MCF 10A (cell line): ENCODE measurements at regions not wholly inside any gene's neighbourhood (a gene's known extent, or its start where the extent isn't known, plus 50 kb on each side); places are given as distances from the start of the nearest gene placed in this dataset.
A peak's percentile ranks its signal among the peaks of the same experiment; 100 is the strongest.

Experiments
- BruUV-seq: library from RNA; stranded (reverse); fragments of 400-500 nt; replicated peaks from 2 replicates; lab custom pipeline; 2021; lab: Mats Ljungman, UMichigan
- CTCF ChIA-PET: fragments of 300-600 bp; sonication (Branson Sonifier 250); formaldehyde crosslinking; extraction: SDS; loops from one replicate; lab custom pipeline; 2021; ENCODE audit warnings: antibody characterized with exemption, inconsistent platforms; lab: Yijun Ruan, JAX
- POLR2A ChIA-PET: fragments of 300-600, 350-650 bp; sonication (Branson Sonifier 250); formaldehyde crosslinking; extraction: SDS; loops from one replicate; lab custom pipeline; 2020; ENCODE audit warnings: antibody characterized with exemption, inconsistent platforms; lab: Yijun Ruan, JAX
- DNase-seq: peaks from one replicate; pipeline ENCODE4 v3.0.0-alpha.2; 2018; ENCODE audit not compliant: unreplicated experiment
- H3K27ac Mint-ChIP-seq: one replicate; pipeline ENCODE4 v1.8.0; 2022; ENCODE audit warnings: mild to moderate bottlenecking, low read depth, mixed read lengths; ENCODE audit not compliant: unreplicated experiment
- H3K27me3 Mint-ChIP-seq: one replicate; pipeline ENCODE4 v1.8.0; 2022; ENCODE audit warnings: mixed read lengths; ENCODE audit not compliant: insufficient read depth, unreplicated experiment
- H3K36me3 Mint-ChIP-seq: one replicate; pipeline ENCODE4 v1.8.0; 2022; ENCODE audit warnings: mild to moderate bottlenecking, moderate library complexity, mixed read lengths; ENCODE audit not compliant: insufficient read depth, unreplicated experiment
- H3K4me1 Mint-ChIP-seq: one replicate; pipeline ENCODE4 v1.8.0; 2022; ENCODE audit warnings: mixed read lengths; ENCODE audit not compliant: insufficient read depth, unreplicated experiment
- H3K4me3 Mint-ChIP-seq: one replicate; pipeline ENCODE4 v1.8.0; 2022; ENCODE audit warnings: mild to moderate bottlenecking, moderate library complexity, mixed read lengths; ENCODE audit not compliant: unreplicated experiment
- H3K9me3 Mint-ChIP-seq: one replicate; pipeline ENCODE4 v1.8.0; 2022; ENCODE audit warnings: mixed read lengths; ENCODE audit not compliant: unreplicated experiment
- intact Hi-C: fragments of 100-400 bp; cut with micrococcal nuclease; formaldehyde crosslinking; loops from 2 replicates; pipeline ENCODE4 v1.14.1; 2022
- TF ChIP-seq, protein P1 (sequence below): fragments of 200-600 bp; IDR thresholded peaks from one replicate; pipeline ENCODE4 v1.8.0; 2022; ENCODE audit warnings: antibody characterized with exemption, mild to moderate bottlenecking; ENCODE audit not compliant: unreplicated experiment

GRCh38 chr12:107369679-107370078, 276.3 kb upstream of the CRY1 start:
- BruUV-seq: no TSS peak
- Mint-ChIP-seq H3K36me3 (peaks cover 6% of the 10 kb centered on the region), H3K9me3 (no peaks in the 10 kb centered on the region), H3K27me3 (no peaks in the 10 kb centered on the region), H3K4me3 (no peak overlapping the region), H3K4me1 (peaks cover 12% of the 10 kb centered on the region), H3K27ac (no peak overlapping the region)
- intact Hi-C loops: no loop called here
- DNase-seq: no peak
- TF ChIP-seq, protein P1, sequence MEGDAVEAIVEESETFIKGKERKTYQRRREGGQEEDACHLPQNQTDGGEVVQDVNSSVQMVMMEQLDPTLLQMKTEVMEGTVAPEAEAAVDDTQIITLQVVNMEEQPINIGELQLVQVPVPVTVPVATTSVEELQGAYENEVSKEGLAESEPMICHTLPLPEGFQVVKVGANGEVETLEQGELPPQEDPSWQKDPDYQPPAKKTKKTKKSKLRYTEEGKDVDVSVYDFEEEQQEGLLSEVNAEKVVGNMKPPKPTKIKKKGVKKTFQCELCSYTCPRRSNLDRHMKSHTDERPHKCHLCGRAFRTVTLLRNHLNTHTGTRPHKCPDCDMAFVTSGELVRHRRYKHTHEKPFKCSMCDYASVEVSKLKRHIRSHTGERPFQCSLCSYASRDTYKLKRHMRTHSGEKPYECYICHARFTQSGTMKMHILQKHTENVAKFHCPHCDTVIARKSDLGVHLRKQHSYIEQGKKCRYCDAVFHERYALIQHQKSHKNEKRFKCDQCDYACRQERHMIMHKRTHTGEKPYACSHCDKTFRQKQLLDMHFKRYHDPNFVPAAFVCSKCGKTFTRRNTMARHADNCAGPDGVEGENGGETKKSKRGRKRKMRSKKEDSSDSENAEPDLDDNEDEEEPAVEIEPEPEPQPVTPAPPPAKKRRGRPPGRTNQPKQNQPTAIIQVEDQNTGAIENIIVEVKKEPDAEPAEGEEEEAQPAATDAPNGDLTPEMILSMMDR: no peak
- CTCF ChIA-PET: interaction anchor here (0.6 to 0.8 kb wide), 2 partner anchors 33 to 172 kb away, joined by 3 to 4 read pairs; no protein-coding TSS in a partner anchor
- POLR2A ChIA-PET: no interaction called here

DNA sequence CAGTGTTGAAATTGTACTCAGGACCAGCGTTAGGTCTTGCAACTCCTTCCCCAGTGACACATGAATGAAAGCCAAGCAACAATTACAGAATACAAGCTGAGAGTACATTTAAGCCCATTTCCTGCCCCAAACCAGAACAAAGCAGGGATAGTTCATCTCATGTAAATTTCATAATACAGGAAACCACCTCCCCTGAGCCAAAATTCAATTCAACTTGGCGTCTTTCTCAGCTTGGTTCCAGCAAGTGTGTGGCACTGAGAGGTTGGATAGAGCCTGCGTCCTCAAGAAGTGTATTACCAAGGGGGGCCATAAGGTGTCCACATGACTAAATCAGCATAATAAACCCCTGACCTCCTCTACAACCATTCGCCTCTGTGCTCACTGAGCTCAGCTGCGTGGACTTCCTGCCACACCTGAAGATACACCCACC, 278.9 kb upstream of the CRY1 start:
- peak overlapping the region; percentile 53 for H3K27ac Mint-ChIP-seq
- ChIA-PET CTCF (interaction anchor here (0.5 to 0.7 kb wide), 2 partner anchors 30 to 241 kb away, joined by 3 read pairs; no protein-coding TSS in a partner anchor), POLR2A (interaction anchor here (0.6 to 0.7 kb wide), 2 partner anchors 51 to 149 kb away, joined by 3 read pairs; no protein-coding TSS in a partner anchor)
- TF ChIP-seq, protein P1: no peak
- intact Hi-C loops: no loop called here
- peaks cover 6% of the 10 kb centered on the region for H3K36me3 Mint-ChIP-seq
- H3K4me1 Mint-ChIP-seq: peaks cover 12% of the 10 kb centered on the region
- H3K9me3 Mint-ChIP-seq: no peaks in the 10 kb centered on the region
- BruUV-seq: no TSS peak
- H3K27me3 Mint-ChIP-seq: no peaks in the 10 kb centered on the region
- DNase-seq: peak; percentile 85
- no peak overlapping the region for H3K4me3 Mint-ChIP-seq

DNA sequence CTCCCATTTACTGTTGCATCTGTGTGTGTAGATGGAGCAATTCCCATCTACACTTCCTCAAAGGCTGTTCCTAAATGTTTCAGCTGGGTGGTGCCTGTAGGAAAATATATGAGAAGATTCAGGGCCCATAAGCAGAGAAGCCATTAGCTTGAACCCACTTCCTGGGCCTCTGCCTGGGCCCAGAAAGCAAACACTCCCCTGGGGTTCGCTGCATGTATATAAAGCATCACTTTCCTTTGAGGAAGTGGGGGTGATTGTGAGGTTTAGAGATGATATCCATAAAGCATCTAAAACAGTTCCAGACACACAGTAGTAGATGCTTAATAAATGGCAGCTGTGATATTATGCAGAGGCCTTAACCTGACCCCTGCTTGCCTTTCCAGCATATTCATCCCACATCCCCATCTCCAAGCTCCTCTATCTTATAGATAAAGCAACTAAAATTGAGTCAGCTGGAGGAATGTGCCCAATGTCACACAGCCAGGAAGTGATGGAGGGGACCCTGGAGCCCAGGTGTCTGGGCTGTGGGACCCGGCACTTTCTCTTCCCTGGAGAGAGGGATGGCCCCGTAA, 280.0 kb upstream of the CRY1 start:
- H3K9me3 Mint-ChIP-seq: no peaks in the 10 kb centered on the region
- POLR2A ChIA-PET: interaction anchor here (0.7 kb wide), 1 partner anchor 150 kb away, joined by 3 read pairs; no protein-coding TSS in a partner anchor

GRCh38 chr12:107374161-107374840, 281.0 kb upstream of the CRY1 start:
- peaks cover 6% of the 10 kb centered on the region for H3K36me3 Mint-ChIP-seq
- intact Hi-C loops: no loop called here
- no peak for DNase-seq
- TF ChIP-seq, protein P1: no peak
- H3K9me3 Mint-ChIP-seq: no peaks in the 10 kb centered on the region
- H3K27ac Mint-ChIP-seq: no peak overlapping the region
- H3K4me3 Mint-ChIP-seq: no peak overlapping the region
- POLR2A ChIA-PET: no interaction called here
- CTCF ChIA-PET: interaction anchor here (0.5 to 1.2 kb wide), 4 partner anchors 15 to 1036 kb away, joined by 3 to 5 read pairs (median 4); no protein-coding TSS in a partner anchor
- no TSS peak for BruUV-seq
- H3K27me3 Mint-ChIP-seq: no peaks in the 10 kb centered on the region
- peaks cover 12% of the 10 kb centered on the region for H3K4me1 Mint-ChIP-seq

More for the DNA sequence above, 280.0 kb upstream of the CRY1 start:
- TF ChIP-seq, protein P1: no peak
- DNase-seq: no peak
- intact Hi-C loops: no loop called here
- Mint-ChIP-seq H3K4me3 (no peak overlapping the region), H3K27me3 (no peaks in the 10 kb centered on the region), H3K27ac (no peak overlapping the region), H3K4me1 (peaks cover 12% of the 10 kb centered on the region), H3K36me3 (peaks cover 6% of the 10 kb centered on the region)
- no TSS peak for BruUV-seq
- CTCF ChIA-PET: interaction anchor here (0.8 kb wide), 1 partner anchor 241 kb away, joined by 3 read pairs; no protein-coding TSS in a partner anchor
